SK-N-SH treated with all-trans-retinoic acid at 6 μM for 48 hours (cell line): ENCODE measurements at regions not wholly inside any gene's neighbourhood (a gene's known extent, or its start where the extent isn't known, plus 50 kb on each side); places are given as distances from the start of the nearest gene placed in this dataset.

Experiments
- ATAC-seq: fragments of 200-7000 bp; cut with Tn5 transposase; 3 replicates; pipeline ENCODE4 v1.9.1; 2020; ENCODE audit warnings: mild to moderate bottlenecking, moderate library complexity
- ARNTL ChIP-seq: fragments of 450-650 bp; formaldehyde crosslinking; IDR thresholded peaks from 2 replicates; pipeline ENCODE4 v1.5.0; 2020; ENCODE audit warnings: low read depth, mild to moderate bottlenecking, moderate library complexity, borderline replicate concordance
- BACH2 ChIP-seq: fragments of 250-450 bp; sonication (Bioruptor Pico); IDR thresholded peaks from 2 replicates; pipeline ENCODE4 v1.9.0; 2021; ENCODE audit warnings: mild to moderate bottlenecking, borderline replicate concordance
- CREB5 ChIP-seq: fragments of 250-450 bp; sonication (Bioruptor Pico); IDR thresholded peaks from 2 replicates; pipeline ENCODE4 v1.5.1; 2020; ENCODE audit warnings: low read depth, mild to moderate bottlenecking, moderate library complexity
- CSDC2 ChIP-seq: fragments of 250-450 bp; sonication (Bioruptor Pico); IDR thresholded peaks from 2 replicates; pipeline ENCODE4 v1.5.0; 2020; ENCODE audit warnings: mild to moderate bottlenecking, moderate library complexity
- CSRNP3 ChIP-seq: fragments of 250-450 bp; sonication (Bioruptor Pico); IDR thresholded peaks from 2 replicates; pipeline ENCODE4 v1.5.1; 2021; ENCODE audit warnings: mild to moderate bottlenecking, moderate library complexity
- GLIS3 ChIP-seq: fragments of 250-450 bp; sonication (Bioruptor Pico); IDR thresholded peaks from 2 replicates; pipeline ENCODE4 v1.5.0; 2020; ENCODE audit warnings: mild to moderate bottlenecking, moderate library complexity
- ISL1 ChIP-seq: fragments of 250-450 bp; sonication (Bioruptor Pico); IDR thresholded peaks from 2 replicates; pipeline ENCODE4 v2.1.2; 2022; ENCODE audit warnings: mild to moderate bottlenecking, moderate library complexity
- OSR1 ChIP-seq: fragments of 250-450 bp; sonication (Bioruptor Pico); IDR thresholded peaks from 2 replicates; pipeline ENCODE4 v1.8.0; 2022; ENCODE audit warnings: moderate library complexity, mild to moderate bottlenecking, inconsistent platforms
- PATZ1 ChIP-seq: fragments of 250-450 bp; sonication (Bioruptor Pico); IDR thresholded peaks from 2 replicates; pipeline ENCODE4 v1.8.0; 2020; ENCODE audit warnings: mild to moderate bottlenecking, moderate library complexity, borderline replicate concordance
- POU6F1 ChIP-seq: fragments of 250-450 bp; sonication (Bioruptor Pico); IDR thresholded peaks from 2 replicates; pipeline ENCODE4 v1.8.0; 2021; ENCODE audit warnings: low read depth, mild to moderate bottlenecking, moderate library complexity, borderline replicate concordance
- PPARA ChIP-seq: fragments of 250-450 bp; sonication (Bioruptor Pico); IDR thresholded peaks from 2 replicates; pipeline ENCODE4 v1.5.0; 2020; ENCODE audit warnings: mild to moderate bottlenecking, borderline replicate concordance
- SNAI2 ChIP-seq: fragments of 250-450 bp; sonication (Bioruptor Pico); IDR thresholded peaks from 2 replicates; pipeline ENCODE4 v1.5.0; 2020; ENCODE audit warnings: mild to moderate bottlenecking, moderate library complexity
- TCF4 ChIP-seq: fragments of 250-450 bp; sonication (Bioruptor Pico); IDR thresholded peaks from 2 replicates; pipeline ENCODE4 v1.8.0; 2021; ENCODE audit warnings: mild to moderate bottlenecking, moderate library complexity, borderline replicate concordance
- TOX ChIP-seq: fragments of 250-450 bp; sonication (Bioruptor Pico); IDR thresholded peaks from 2 replicates; pipeline ENCODE4 v1.8.0; 2021; ENCODE audit warnings: mild to moderate bottlenecking, moderate library complexity, borderline replicate concordance
- TSHZ2 ChIP-seq: fragments of 250-450 bp; sonication (Bioruptor Pico); IDR thresholded peaks from 2 replicates; pipeline ENCODE4 v1.5.0; 2020; ENCODE audit warnings: mild to moderate bottlenecking, moderate library complexity
- ZFP3 ChIP-seq: fragments of 250-450 bp; sonication (Bioruptor Pico); IDR thresholded peaks from 2 replicates; pipeline ENCODE4 v1.5.0; 2020; ENCODE audit warnings: mild to moderate bottlenecking, moderate library complexity
- ZFP30 ChIP-seq: fragments of 450-650 bp; formaldehyde crosslinking; IDR thresholded peaks from 2 replicates; pipeline ENCODE4 v1.5.0; 2022; ENCODE audit warnings: mild to moderate bottlenecking, moderate library complexity
- ZNF565 ChIP-seq: fragments of 450-650 bp; formaldehyde crosslinking; conservative IDR thresholded peaks from 2 replicates; pipeline ENCODE4 v1.5.0; 2020; ENCODE audit warnings: low read depth, mild to moderate bottlenecking, moderate library complexity
- ZNF70 ChIP-seq: fragments of 450-650 bp; formaldehyde crosslinking; IDR thresholded peaks from 2 replicates; pipeline ENCODE4 v1.5.0; 2020; ENCODE audit warnings: mild to moderate bottlenecking, moderate library complexity

- no peak for ATAC-seq
- no peak for TF ChIP-seq PPARA (CRISPR knock-in tag)
- no peak for TF ChIP-seq TSHZ2 (CRISPR knock-in tag)
- no peak for TF ChIP-seq ZNF70 (CRISPR knock-in tag)
- TF ChIP-seq GLIS3 (CRISPR knock-in tag), result no peak
- no peak for TF ChIP-seq ZNF565
- TF ChIP-seq PATZ1 (CRISPR knock-in tag), result no peak
- no peak for TF ChIP-seq TCF4 (CRISPR knock-in tag)
- no peak for TF ChIP-seq POU6F1 (CRISPR knock-in tag)
- TF ChIP-seq ISL1 (CRISPR knock-in tag), result no peak
- TF ChIP-seq BACH2, result no peak
- no peak for TF ChIP-seq SNAI2 (CRISPR knock-in tag)
- TF ChIP-seq OSR1 (CRISPR knock-in tag), result no peak
- no peak for TF ChIP-seq ARNTL (CRISPR knock-in tag)
- no peak for TF ChIP-seq TOX (CRISPR knock-in tag)
- no peak for TF ChIP-seq ZFP30 (CRISPR knock-in tag)
- TF ChIP-seq ZFP3 (CRISPR knock-in tag), result no peak
- no peak for TF ChIP-seq CSRNP3 (CRISPR knock-in tag)
- TF ChIP-seq CREB5 (CRISPR knock-in tag), result no peak
- no peak for TF ChIP-seq CSDC2 (CRISPR knock-in tag)
- TF ChIP-seq, all 23 proteins: peak for 0
These were observed 112.8 kb upstream of the PTCH1 start for GRCh38 chr9:95629585-95629984.

GRCh38 chr9:95627802-95628201 is 111.0 kb upstream of the PTCH1 start:
- ATAC-seq, result no peak; the same call in 2 of the 3 replicates
- no peak for TF ChIP-seq TSHZ2 (CRISPR knock-in tag)
